DOHH2 (cell line): ENCODE measurements at regions not wholly inside any gene's neighbourhood (a gene's known extent, or its start where the extent isn't known, plus 50 kb on each side); places are given as distances from the start of the nearest gene placed in this dataset.

ENCODE experiments used
- H3F3A ChIP-seq: fragments of 200-600 bp; sonication (generic), shearing (Covaris generic); 2 replicates; pipeline ENCODE4 v1.6.0; 2016; ENCODE audit warnings: antibody characterized with exemption, mild to moderate bottlenecking; ENCODE audit not compliant: control insufficient read depth, insufficient read depth
- H3K27ac ChIP-seq: fragments of 200-600 bp; sonication (generic); 2 replicates; pipeline ENCODE4 v1.5.1; 2014; ENCODE audit warnings: low read depth, mild to moderate bottlenecking, low read length, moderate library complexity
- H3K27me3 ChIP-seq: fragments of 200-600 bp; sonication (generic); 2 replicates; pipeline ENCODE4 v1.6.1; 2014; ENCODE audit warnings: mild to moderate bottlenecking, low read length, mixed read lengths; ENCODE audit not compliant: control insufficient read depth
- H3K36me3 ChIP-seq: fragments of 200-600 bp; sonication (generic); 2 replicates; pipeline ENCODE4 v1.6.1; 2014; ENCODE audit warnings: mild to moderate bottlenecking, low read length, moderate library complexity, mixed read lengths; ENCODE audit not compliant: control insufficient read depth
- H3K4me1 ChIP-seq: fragments of 200-600 bp; sonication (generic); 2 replicates; pipeline ENCODE4 v1.6.1; 2014; ENCODE audit warnings: mild to moderate bottlenecking, low read length, mixed read lengths; ENCODE audit not compliant: control insufficient read depth
- H3K4me2 ChIP-seq: fragments of 200-600 bp; sonication (generic); 2 replicates; pipeline ENCODE4 v1.6.0; 2014; ENCODE audit warnings: mild to moderate bottlenecking, low read length, moderate library complexity
- H3K4me3 ChIP-seq: fragments of 200-600 bp; sonication (generic); 2 replicates; pipeline ENCODE4 v1.5.1; 2014; ENCODE audit warnings: mild to moderate bottlenecking, low read length, mixed read lengths
- H3K79me2 ChIP-seq: fragments of 200-600 bp; sonication (generic); 2 replicates; pipeline ENCODE4 v1.6.1; 2014; ENCODE audit warnings: mild to moderate bottlenecking, low read length, mixed read lengths; ENCODE audit not compliant: control insufficient read depth
- H3K9me2 ChIP-seq: fragments of 200-600 bp; sonication (generic); replicated peaks from 2 replicates; pipeline ENCODE4 v1.6.1; 2014; ENCODE audit warnings: mild to moderate bottlenecking, low read length, mixed read lengths; ENCODE audit not compliant: control insufficient read depth
- H3K9me3 ChIP-seq: fragments of 200-600 bp; sonication (generic); 2 replicates; pipeline ENCODE4 v1.6.1; 2014; ENCODE audit warnings: antibody characterized with exemption, low read length, mixed read lengths; ENCODE audit not compliant: control insufficient read depth, insufficient read depth
- H4K20me1 ChIP-seq: fragments of 200-600 bp; sonication (generic); 2 replicates; pipeline ENCODE4 v1.6.0; 2014; ENCODE audit warnings: low read depth, mild to moderate bottlenecking, antibody characterized with exemption, low read length, moderate library complexity; ENCODE audit not compliant: control insufficient read depth, insufficient read depth
- CTCF ChIP-seq: fragments of 200-600 bp; sonication (generic); IDR thresholded peaks from one replicate; pipeline ENCODE4 v1.5.1; 2014; ENCODE audit warnings: antibody characterized with exemption, mild to moderate bottlenecking, low read depth, low read length; ENCODE audit not compliant: poor library complexity, severe bottlenecking
- EZH2phosphoT487 ChIP-seq: fragments of 200-600 bp; sonication (generic); IDR thresholded peaks from 2 replicates; pipeline ENCODE4 v1.6.1; 2017; ENCODE audit warnings: borderline replicate concordance, mild to moderate bottlenecking, antibody characterized with exemption, low read length, moderate library complexity, mixed read lengths

- Histone ChIP-seq H3K79me2 (no peaks in the 10 kb centered on the region), H4K20me1 (no peaks in the 10 kb centered on the region), H3F3A (no peaks in the 10 kb centered on the region), H3K9me3 (no peaks in the 10 kb centered on the region), H3K9me2 (no peaks in the 10 kb centered on the region), H3K36me3 (no peaks in the 10 kb centered on the region), H3K4me2 (no peak overlapping the region), H3K4me3 (no peak overlapping the region), H3K4me1 (no peaks in the 10 kb centered on the region), H3K27ac (no peak overlapping the region), H3K27me3 (no peaks in the 10 kb centered on the region)
- TF ChIP-seq EZH2phosphoT487 (no peak), CTCF (no peak)
These were observed 208.2 kb downstream of the MN1 start for GRCh38 chr22:27593378-27593777.

DNA sequence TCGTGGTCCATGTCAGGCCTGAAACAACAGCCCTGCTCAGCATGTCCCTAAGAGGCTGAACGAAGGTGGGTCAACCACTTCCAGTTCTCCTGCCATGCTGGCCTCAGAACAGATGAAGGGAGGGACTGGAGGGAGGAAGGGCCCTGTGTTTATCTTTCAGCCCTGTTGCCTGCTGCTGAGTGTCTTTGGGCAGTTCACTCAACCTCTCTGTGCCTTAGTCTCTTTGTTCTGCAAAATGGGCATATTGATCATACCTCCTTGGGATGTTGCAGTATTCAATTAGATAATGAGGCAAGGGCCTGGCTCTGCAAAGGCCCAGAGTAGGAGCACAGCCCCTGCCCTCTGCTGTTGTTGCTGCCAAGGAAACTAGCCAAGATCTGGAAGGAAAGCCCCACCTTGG lies 207.5 kb downstream of the MN1 start:
- Histone ChIP-seq H3K36me3 (no peaks in the 10 kb centered on the region), H3K27me3 (no peaks in the 10 kb centered on the region), H3K27ac (no peak overlapping the region), H3K9me2 (no peaks in the 10 kb centered on the region), H3K4me3 (no peak overlapping the region), H3F3A (no peaks in the 10 kb centered on the region), H3K4me2 (no peak overlapping the region), H3K79me2 (no peaks in the 10 kb centered on the region), H4K20me1 (no peaks in the 10 kb centered on the region), H3K9me3 (no peaks in the 10 kb centered on the region), H3K4me1 (no peaks in the 10 kb centered on the region)
- no peak for TF ChIP-seq CTCF
- no peak for TF ChIP-seq EZH2phosphoT487

DNA sequence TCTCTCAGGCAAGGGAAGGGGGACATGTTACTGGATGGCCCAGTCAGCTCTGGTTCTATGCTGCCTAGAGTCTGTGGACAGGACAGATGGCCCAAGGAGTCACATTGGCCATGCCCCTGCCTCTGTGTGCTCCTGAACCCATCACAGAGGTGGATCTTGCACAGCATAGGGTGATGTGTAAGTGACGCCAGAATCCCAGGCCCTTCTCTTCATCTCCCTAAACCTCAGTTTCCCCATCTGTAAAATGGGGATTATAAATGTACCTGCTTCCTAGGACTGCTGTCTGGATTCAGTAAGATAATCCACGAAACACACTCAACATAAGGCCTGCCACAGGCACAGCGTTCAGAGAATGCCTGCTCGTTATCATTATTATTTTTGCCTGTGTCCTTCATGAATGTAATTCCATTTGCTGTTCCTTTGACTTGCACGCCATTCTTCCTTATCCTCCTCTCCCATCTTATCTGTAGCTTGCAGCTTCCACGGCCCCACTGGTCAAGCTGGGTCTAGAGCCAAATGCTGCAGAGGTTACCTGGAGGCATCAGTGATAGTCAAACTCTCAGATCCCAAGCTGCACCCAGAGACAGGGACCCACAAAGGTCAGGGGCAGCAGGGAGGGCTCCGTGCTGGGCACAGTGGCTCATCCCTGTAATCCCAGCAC lies 207.0 kb downstream of the MN1 start:
- TF ChIP-seq EZH2phosphoT487 (no peak), CTCF (no peak)
- no peak overlapping the region for H3K27ac ChIP-seq
- H3K4me2 ChIP-seq, result no peak overlapping the region
- no peak overlapping the region for H3K4me3 ChIP-seq
- H4K20me1 ChIP-seq, result no peaks in the 10 kb centered on the region
- H3K9me2 ChIP-seq, result no peaks in the 10 kb centered on the region
- H3K27me3 ChIP-seq, result no peaks in the 10 kb centered on the region
- no peaks in the 10 kb centered on the region for H3K4me1 ChIP-seq
- no peaks in the 10 kb centered on the region for H3F3A ChIP-seq
- H3K36me3 ChIP-seq, result no peaks in the 10 kb centered on the region
- H3K79me2 ChIP-seq, result no peaks in the 10 kb centered on the region
- H3K9me3 ChIP-seq, result no peaks in the 10 kb centered on the region
